BJ (cell line): ENCODE measurements at regions not wholly inside any gene's neighbourhood (a gene's known extent, or its start where the extent isn't known, plus 50 kb on each side); places are given as distances from the start of the nearest gene placed in this dataset.

ENCODE experiments used
- CTCF ChIA-PET: fragments of 350-600 bp; formaldehyde crosslinking; extraction: SDS; loops from one replicate; lab custom pipeline; 2021; ENCODE audit warnings: antibody characterized with exemption, inconsistent platforms; lab: Yijun Ruan, JAX
- POLR2A ChIA-PET: fragments of 300-600 bp; sonication (Branson Sonifier 250); formaldehyde crosslinking; extraction: SDS; loops from one replicate; lab custom pipeline; 2021; ENCODE audit warnings: antibody characterized with exemption; lab: Charles Lee
- DNase-seq: peaks from one replicate; pipeline ENCODE4 v3.0.0-alpha.2; 2011; ENCODE audit warnings: low read depth
- H3K27me3 ChIP-seq: 2 replicates; pipeline ENCODE4 v1.6.0; 2011; ENCODE audit warnings: low read length; ENCODE audit not compliant: control insufficient read depth, insufficient read depth
- H3K36me3 ChIP-seq: 2 replicates; pipeline ENCODE4 v1.5.1; 2011; ENCODE audit warnings: low read length; ENCODE audit not compliant: control insufficient read depth, insufficient read depth
- H3K4me3 ChIP-seq: 2 replicates; pipeline ENCODE4 v1.5.1; 2011; ENCODE audit warnings: low read depth, mild to moderate bottlenecking, control low read depth, low read length
- TF ChIP-seq, protein P1 (sequence below): IDR thresholded peaks from 2 replicates; pipeline ENCODE4 v1.5.1; 2011; ENCODE audit warnings: low read depth, mild to moderate bottlenecking, control low read depth, inconsistent platforms, low read length, moderate library complexity; ENCODE audit not compliant: insufficient read depth

DNA sequence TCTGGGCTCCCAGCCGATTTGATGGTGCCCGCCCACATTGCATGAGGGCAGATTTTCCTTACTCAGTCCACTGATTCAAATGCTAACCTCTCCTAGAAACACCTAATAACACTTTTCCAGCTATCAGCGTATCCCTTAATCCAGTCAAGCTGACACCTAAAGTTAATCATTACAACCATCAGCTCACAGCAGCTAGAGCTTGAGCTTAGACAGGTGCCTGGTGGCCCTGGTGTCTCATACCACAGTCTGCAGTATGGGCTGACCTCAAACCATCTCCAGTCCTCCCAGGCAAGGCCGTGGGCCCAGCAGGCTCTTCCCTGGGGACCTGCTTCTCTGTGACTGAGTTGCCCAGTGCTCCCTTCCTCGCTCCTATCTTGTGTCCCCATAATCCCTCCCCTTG is 174.4 kb upstream of the NECTIN1 start:
- Histone ChIP-seq H3K36me3 (no peaks in the 10 kb centered on the region), H3K4me3 (no peak overlapping the region), H3K27me3 (peaks cover 1% of the 10 kb centered on the region; the same call in 1 of the 2 replicates)
- ChIA-PET CTCF (no interaction called here), POLR2A (no interaction called here)
- TF ChIP-seq, protein P1, sequence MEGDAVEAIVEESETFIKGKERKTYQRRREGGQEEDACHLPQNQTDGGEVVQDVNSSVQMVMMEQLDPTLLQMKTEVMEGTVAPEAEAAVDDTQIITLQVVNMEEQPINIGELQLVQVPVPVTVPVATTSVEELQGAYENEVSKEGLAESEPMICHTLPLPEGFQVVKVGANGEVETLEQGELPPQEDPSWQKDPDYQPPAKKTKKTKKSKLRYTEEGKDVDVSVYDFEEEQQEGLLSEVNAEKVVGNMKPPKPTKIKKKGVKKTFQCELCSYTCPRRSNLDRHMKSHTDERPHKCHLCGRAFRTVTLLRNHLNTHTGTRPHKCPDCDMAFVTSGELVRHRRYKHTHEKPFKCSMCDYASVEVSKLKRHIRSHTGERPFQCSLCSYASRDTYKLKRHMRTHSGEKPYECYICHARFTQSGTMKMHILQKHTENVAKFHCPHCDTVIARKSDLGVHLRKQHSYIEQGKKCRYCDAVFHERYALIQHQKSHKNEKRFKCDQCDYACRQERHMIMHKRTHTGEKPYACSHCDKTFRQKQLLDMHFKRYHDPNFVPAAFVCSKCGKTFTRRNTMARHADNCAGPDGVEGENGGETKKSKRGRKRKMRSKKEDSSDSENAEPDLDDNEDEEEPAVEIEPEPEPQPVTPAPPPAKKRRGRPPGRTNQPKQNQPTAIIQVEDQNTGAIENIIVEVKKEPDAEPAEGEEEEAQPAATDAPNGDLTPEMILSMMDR, result no peak
- DNase-seq, result no peak

DNA sequence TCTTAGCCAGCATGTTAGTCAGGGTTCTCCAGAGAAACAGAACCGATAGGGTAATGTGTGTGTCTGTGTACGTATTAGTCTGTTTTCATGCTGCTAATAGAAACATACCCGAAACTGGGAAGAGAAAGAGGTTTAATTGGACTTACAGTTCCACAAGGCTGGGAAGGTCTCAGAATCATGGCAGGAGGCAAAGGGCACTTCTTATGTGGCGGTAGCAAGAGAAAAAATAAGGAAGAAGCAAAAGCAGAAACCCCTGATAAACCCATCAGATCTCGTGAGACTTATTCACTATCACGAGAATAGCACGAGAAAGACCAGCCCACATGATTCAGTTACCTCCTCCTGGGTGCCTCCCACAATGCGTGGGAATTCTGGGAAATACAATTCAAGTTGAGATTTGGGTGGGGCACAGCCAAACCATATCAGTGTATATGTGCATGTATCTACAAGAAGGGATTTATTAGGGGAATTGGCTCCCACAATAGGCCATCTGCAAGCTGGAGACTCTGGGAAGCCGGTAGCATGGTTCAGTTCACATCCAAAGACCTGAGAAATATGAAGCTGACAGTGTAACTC is 173.7 kb upstream of the NECTIN1 start:
- H3K4me3 ChIP-seq, result no peak overlapping the region
- no peaks in the 10 kb centered on the region for H3K36me3 ChIP-seq
- ChIA-PET POLR2A (no interaction called here), CTCF (no interaction called here)
- DNase-seq, result no peak
- TF ChIP-seq, protein P1, result no peak
- peaks cover 1% of the 10 kb centered on the region; the same call in 1 of the 2 replicates for H3K27me3 ChIP-seq

DNA sequence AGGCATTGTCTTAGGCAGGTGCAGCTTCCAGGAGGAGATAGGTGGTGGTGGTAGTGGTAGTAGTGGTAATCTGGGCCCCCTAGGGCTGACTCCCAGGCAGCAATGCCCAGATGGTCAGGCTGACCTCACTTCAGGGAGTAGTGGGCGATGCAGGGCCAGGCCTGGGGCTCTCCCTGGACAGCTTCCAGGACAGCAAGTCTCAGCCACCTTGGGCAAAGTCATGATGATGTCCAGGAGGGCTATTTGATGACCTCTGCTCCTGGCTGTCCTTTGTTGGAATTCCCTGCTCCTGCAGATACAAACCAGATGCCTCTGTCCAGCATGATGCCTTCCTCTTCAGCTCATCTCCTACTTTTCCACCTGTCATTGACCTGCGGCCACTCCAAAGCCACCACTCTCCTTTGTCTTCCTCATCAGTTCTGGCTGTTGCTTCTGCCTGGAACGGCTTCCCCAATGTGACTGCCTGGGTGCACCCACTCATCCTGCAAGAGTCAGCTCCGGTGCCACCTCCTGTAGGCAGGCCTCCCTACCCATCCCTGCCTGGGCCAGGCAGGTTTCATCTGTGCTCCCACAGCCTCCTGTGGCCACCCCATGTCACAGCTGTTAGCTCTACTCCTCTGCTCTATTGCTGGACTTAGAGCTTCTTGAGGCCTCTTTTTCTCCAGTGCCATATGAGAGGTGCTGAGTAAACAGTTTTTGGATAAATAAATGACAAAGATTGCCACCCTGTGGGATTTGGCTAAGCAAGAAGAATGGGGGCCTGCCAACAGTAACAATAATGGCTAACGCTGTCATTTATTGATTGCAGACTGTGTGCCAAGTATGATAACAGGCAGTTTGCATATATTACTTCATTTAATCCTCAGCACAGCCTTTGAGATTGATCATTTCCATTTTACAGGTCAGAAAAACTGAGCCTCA is 172.9 kb upstream of the NECTIN1 start:
- Histone ChIP-seq H3K27me3 (peaks cover 1% of the 10 kb centered on the region; the same call in 1 of the 2 replicates), H3K36me3 (no peaks in the 10 kb centered on the region), H3K4me3 (no peak overlapping the region)
- TF ChIP-seq, protein P1, result no peak
- ChIA-PET CTCF (no interaction called here), POLR2A (no interaction called here)
- no peak for DNase-seq

DNA sequence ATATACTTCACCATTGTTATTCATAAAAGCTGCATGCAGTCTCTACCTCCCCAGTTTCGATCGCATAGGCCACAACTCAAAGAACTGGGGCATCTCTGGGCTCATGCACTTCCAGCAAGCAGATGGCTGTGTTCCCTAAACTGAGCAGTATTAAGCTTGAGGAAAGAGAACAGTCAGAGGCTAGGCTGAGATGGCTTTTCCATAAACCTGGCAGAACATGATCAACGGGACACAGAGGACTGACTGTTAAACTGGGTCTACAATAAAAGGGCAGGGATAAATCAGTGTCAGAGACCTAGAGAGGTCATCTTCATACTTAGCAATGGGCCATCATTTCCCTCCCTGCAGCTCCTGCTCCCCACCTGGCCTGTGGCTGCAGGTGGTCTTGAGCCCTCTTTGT is 171.0 kb upstream of the NECTIN1 start:
- Histone ChIP-seq H3K4me3 (no peak overlapping the region), H3K36me3 (no peaks in the 10 kb centered on the region), H3K27me3 (no peaks in the 10 kb centered on the region)
- DNase-seq, result no peak
- CTCF ChIA-PET, result no interaction called here
- POLR2A ChIA-PET, result no interaction called here
- TF ChIP-seq, protein P1, result no peak

DNA sequence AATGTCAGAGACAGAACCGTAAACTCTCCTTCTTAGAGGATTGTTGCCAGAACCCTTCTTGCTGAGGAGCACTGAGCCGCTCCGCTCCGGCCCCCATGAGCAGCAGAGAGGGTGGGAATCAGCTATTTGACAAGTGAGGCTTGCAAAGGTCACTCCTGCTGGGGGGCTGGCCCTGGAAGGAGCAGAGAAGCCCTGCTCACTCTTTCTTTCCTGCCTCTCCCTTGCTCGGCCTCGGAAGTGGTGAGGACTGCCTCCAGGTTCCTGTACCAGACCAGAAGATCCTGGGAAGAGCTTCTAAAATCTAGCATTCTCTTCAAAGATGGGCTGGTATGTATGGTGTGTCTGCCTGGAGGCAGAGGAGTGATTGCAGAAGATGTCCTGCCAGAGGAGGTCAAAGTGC is 168.6 kb upstream of the NECTIN1 start:
- ChIA-PET POLR2A (no interaction called here), CTCF (interaction anchor here (0.7 to 0.9 kb wide), 2 partner anchors 11 to 230 kb away, joined by 3 read pairs; no protein-coding TSS in a partner anchor)
- H3K27me3 ChIP-seq, result no peaks in the 10 kb centered on the region
- no peak overlapping the region for H3K4me3 ChIP-seq
- DNase-seq, result no peak
- no peaks in the 10 kb centered on the region for H3K36me3 ChIP-seq
- TF ChIP-seq, protein P1, result no peak
